Calu3 (cell line): ENCODE measurements at regions not wholly inside any gene's neighbourhood (a gene's known extent, or its start where the extent isn't known, plus 50 kb on each side); places are given as distances from the start of the nearest gene placed in this dataset.

ENCODE experiments used
- BruUV-seq: library from RNA; stranded (reverse); fragments of 400-500 nt; replicated peaks from 2 replicates; lab custom pipeline; 2021; lab: Mats Ljungman, UMichigan
- CTCF ChIA-PET: fragments of 300-600 bp; sonication (Branson Sonifier 250); formaldehyde crosslinking; loops from one replicate; lab custom pipeline; 2022; ENCODE audit warnings: antibody characterized with exemption; lab: Charles Lee
- DNase-seq: peaks from one replicate; pipeline ENCODE4 v3.0.0; 2022
- H3K27ac Mint-ChIP-seq: one replicate; pipeline ENCODE4 v1.8.0; 2022; ENCODE audit warnings: mixed read lengths; ENCODE audit not compliant: unreplicated experiment
- H3K27me3 Mint-ChIP-seq: one replicate; pipeline ENCODE4 v1.8.0; 2022; ENCODE audit warnings: mixed read lengths; ENCODE audit not compliant: unreplicated experiment
- H3K36me3 Mint-ChIP-seq: one replicate; pipeline ENCODE4 v1.8.0; 2022; ENCODE audit warnings: mild to moderate bottlenecking, moderate library complexity, mixed read lengths; ENCODE audit not compliant: insufficient read depth, unreplicated experiment
- H3K4me1 Mint-ChIP-seq: one replicate; pipeline ENCODE4 v1.8.0; 2022; ENCODE audit warnings: mild to moderate bottlenecking, low read depth, mixed read lengths; ENCODE audit not compliant: unreplicated experiment
- H3K4me3 Mint-ChIP-seq: one replicate; pipeline ENCODE4 v1.8.0; 2022; ENCODE audit warnings: mild to moderate bottlenecking, low read depth, moderate library complexity, mixed read lengths; ENCODE audit not compliant: unreplicated experiment
- H3K9me3 Mint-ChIP-seq: one replicate; pipeline ENCODE4 v1.8.0; 2022; ENCODE audit warnings: low read depth, mixed read lengths; ENCODE audit not compliant: unreplicated experiment
- CTCF ChIP-seq: fragments of 200-600 bp; IDR thresholded peaks from one replicate; pipeline ENCODE4 v1.8.0; 2022; ENCODE audit warnings: antibody characterized with exemption; ENCODE audit not compliant: unreplicated experiment
- intact Hi-C: fragments of 100-400 bp; cut with micrococcal nuclease; formaldehyde crosslinking; loops from one replicate; pipeline ENCODE4 v1.10.0; 2022; ENCODE audit not compliant: unreplicated experiment

DNA sequence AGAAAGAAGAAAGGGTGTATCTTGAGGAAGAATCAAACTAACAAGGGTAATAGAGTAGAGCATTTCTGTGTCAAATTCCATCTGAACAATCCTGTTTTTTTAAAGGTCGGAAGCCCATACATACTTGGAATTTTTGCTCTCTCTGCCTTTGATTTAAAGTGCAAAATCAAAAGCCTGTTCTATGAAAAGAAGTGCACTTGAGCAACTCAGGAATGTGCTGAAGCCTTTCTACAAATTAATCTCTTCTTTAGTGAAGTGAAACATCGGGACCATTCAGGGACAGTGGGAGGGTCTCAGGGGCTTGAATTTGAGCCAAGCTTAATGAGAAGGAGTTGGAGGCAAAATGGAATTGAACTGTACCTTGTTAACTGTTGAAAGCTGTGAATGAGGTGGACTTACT is 1008.5 kb upstream of the LCORL start:
- CTCF ChIA-PET, result interaction anchor here (0.6 kb wide), 1 partner anchor 1544 kb away, joined by 9 read pairs; no protein-coding TSS in a partner anchor
- TF ChIP-seq CTCF, result no peak
- no peak overlapping the region for H3K27ac Mint-ChIP-seq
- H3K27me3 Mint-ChIP-seq, result no peaks in the 10 kb centered on the region
- peaks cover 9% of the 10 kb centered on the region for H3K9me3 Mint-ChIP-seq
- H3K36me3 Mint-ChIP-seq, result no peaks in the 10 kb centered on the region
- H3K4me1 Mint-ChIP-seq, result no peaks in the 10 kb centered on the region
- no peak for DNase-seq
- intact Hi-C loops, result no loop called here
- no peak overlapping the region for H3K4me3 Mint-ChIP-seq
- BruUV-seq, result no TSS peak

DNA sequence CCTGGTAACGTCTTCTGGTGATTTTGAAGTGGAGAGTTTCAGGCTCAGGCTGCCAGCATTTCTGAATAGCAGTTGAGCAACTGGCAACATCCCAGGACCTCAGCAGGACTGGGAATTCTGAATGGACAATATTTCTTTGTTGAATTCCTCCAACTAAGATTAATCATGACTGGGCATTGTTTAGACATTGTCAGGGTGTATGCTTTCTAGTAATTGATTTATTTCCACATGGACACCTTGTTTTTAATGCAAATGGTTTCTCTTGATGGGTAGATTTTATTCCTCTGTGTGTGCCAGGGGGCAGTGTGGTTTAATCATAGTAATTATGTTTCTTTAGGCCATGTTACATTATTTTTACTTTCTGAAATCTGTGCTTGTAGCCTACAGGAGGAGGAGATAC is 1004.7 kb upstream of the LCORL start:
- no peak overlapping the region for H3K27ac Mint-ChIP-seq
- no peak for DNase-seq
- intact Hi-C loops, result no loop called here

DNA sequence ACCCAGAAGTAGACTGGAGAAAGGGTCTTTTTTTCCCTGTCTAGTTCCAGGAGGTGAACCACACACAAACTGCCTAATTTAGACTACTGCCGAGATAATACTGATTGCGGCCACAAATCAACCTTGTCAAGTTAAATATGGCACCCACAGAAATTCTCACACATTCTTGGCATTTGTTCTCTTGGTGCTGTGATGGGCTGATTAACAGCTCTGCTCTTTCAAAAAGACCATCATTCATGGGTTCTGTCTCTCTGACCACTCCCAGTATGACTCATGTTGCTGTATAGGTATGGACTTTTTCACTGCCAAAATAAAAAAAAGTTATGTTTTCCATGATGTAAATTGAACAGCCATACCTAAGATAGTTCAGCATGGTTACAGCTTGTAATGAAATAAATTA is 1003.5 kb upstream of the LCORL start:
- H3K36me3 Mint-ChIP-seq, result no peaks in the 10 kb centered on the region
- no TSS peak for BruUV-seq
- CTCF ChIA-PET, result no interaction called here
- peaks cover 13% of the 10 kb centered on the region for H3K9me3 Mint-ChIP-seq
- H3K27me3 Mint-ChIP-seq, result no peaks in the 10 kb centered on the region
- no peak for DNase-seq
- no peak overlapping the region for H3K4me3 Mint-ChIP-seq
- no peak overlapping the region for H3K27ac Mint-ChIP-seq
- H3K4me1 Mint-ChIP-seq, result no peaks in the 10 kb centered on the region
- intact Hi-C loops, result no loop called here
- TF ChIP-seq CTCF, result no peak

More for the DNA sequence above, 1004.7 kb upstream of the LCORL start:
- no peak for TF ChIP-seq CTCF
- CTCF ChIA-PET, result no interaction called here
- Mint-ChIP-seq H3K27me3 (no peaks in the 10 kb centered on the region), H3K4me1 (no peaks in the 10 kb centered on the region), H3K36me3 (no peaks in the 10 kb centered on the region), H3K4me3 (no peak overlapping the region), H3K9me3 (peaks cover 9% of the 10 kb centered on the region)
- no TSS peak for BruUV-seq

DNA sequence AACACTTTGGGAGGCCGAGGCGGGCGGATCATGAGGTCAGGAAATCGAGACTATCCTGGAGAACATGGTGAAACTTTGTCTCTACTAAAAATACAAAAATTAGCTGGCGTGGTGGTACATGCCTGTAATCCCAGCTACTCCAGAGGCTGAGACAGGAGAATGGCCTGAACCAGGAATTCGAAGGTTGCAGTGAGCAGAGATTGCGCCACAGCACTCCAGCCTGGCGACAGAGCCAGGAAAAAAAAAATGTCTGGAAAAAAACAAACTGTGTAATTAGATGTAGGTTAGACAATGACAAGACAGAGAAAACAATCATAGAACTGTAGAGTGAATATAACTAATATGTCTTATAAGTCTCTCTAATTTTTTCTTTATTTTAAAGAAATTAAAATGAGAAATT is 1002.5 kb upstream of the LCORL start:
- Mint-ChIP-seq H3K4me1 (no peaks in the 10 kb centered on the region), H3K9me3 (peaks cover 8% of the 10 kb centered on the region), H3K27ac (no peak overlapping the region), H3K27me3 (no peaks in the 10 kb centered on the region), H3K36me3 (no peaks in the 10 kb centered on the region), H3K4me3 (no peak overlapping the region)
- CTCF ChIA-PET, result no interaction called here
- no peak for DNase-seq
- no peak for TF ChIP-seq CTCF
- no TSS peak for BruUV-seq
- intact Hi-C loops, result no loop called here
